Astrocyte (in vitro differentiated cells and primary cell): ENCODE measurements at regions not wholly inside any gene's neighbourhood (a gene's known extent, or its start where the extent isn't known, plus 50 kb on each side); places are given as distances from the start of the nearest gene placed in this dataset.

ENCODE experiments used
- EZH2 ChIP-seq: IDR thresholded peaks from 2 replicates; pipeline ENCODE4 v1.6.1; 2012; ENCODE audit warnings: mild to moderate bottlenecking, low read length, inconsistent platforms; ENCODE audit not compliant: insufficient read depth
- TF ChIP-seq, protein P1 (sequence below): IDR thresholded peaks from 2 replicates; pipeline ENCODE4 v1.5.1; 2011; ENCODE audit warnings: low read depth, mild to moderate bottlenecking, inconsistent platforms, low read length, moderate library complexity; ENCODE audit not compliant: insufficient read depth

DNA sequence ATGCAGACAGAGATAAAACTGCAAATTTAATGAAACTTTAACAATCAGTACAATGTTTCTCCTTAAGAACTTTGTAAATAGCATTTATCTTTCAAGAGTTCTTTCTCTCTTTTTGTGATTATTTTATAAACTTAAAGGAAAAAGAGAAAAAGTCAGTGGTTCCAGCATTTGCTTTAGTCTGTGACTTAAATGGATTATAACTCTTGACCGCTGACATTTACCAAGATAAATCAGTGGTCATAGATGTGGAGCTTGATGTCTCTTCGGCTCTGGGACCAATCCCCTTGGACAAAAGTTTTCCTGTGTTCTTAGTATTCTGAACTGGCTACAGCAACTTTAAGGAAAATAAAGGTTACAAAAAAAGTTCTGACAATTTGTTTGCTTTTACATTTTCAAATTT, 162.6 kb downstream of the TM9SF2 start:
- TF ChIP-seq, protein P1, sequence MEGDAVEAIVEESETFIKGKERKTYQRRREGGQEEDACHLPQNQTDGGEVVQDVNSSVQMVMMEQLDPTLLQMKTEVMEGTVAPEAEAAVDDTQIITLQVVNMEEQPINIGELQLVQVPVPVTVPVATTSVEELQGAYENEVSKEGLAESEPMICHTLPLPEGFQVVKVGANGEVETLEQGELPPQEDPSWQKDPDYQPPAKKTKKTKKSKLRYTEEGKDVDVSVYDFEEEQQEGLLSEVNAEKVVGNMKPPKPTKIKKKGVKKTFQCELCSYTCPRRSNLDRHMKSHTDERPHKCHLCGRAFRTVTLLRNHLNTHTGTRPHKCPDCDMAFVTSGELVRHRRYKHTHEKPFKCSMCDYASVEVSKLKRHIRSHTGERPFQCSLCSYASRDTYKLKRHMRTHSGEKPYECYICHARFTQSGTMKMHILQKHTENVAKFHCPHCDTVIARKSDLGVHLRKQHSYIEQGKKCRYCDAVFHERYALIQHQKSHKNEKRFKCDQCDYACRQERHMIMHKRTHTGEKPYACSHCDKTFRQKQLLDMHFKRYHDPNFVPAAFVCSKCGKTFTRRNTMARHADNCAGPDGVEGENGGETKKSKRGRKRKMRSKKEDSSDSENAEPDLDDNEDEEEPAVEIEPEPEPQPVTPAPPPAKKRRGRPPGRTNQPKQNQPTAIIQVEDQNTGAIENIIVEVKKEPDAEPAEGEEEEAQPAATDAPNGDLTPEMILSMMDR, result no peak
- no peak for TF ChIP-seq EZH2
